NCI-H446 (cell line): ENCODE measurements at regions not wholly inside any gene's neighbourhood (a gene's known extent, or its start where the extent isn't known, plus 50 kb on each side); places are given as distances from the start of the nearest gene placed in this dataset.
"Not testable (repeated sequence)": the region's sequence is repeated elsewhere in the genome, so short reads cannot be mapped to it uniquely, and the experiment has no call there.

Experiments used
- DNase-seq, 2 experiments: peaks; one replicate each; lab custom pipeline; 2025; lab: John Stamatoyannopoulos, UW

GRCh38 chr16:48999044-48999443, 282.6 kb downstream of the CBLN1 start:
- DNase-seq = no peak

GRCh38 chr16:48997946-48998345, 283.7 kb downstream of the CBLN1 start:
- DNase-seq = no peak

GRCh38 chr16:48997081-48997615, 284.5 kb downstream of the CBLN1 start:
- no peak for DNase-seq

- DNase-seq = no peak
Measured at GRCh38 chr16:48978501-48978900, 303.1 kb downstream of the CBLN1 start.

- no peak for DNase-seq
Measured at GRCh38 chr16:48972236-48972635, 309.4 kb downstream of the CBLN1 start.

- DNase-seq = peak in 1 of 2 experiments; percentile 22
Measured at GRCh38 chr16:48971571-48972077, 310.0 kb downstream of the CBLN1 start.

GRCh38 chr16:48970216-48970615, 311.4 kb downstream of the CBLN1 start:
- no peak for DNase-seq

GRCh38 chr16:48969611-48970010, 312.0 kb downstream of the CBLN1 start:
- no peak for DNase-seq

DNA sequence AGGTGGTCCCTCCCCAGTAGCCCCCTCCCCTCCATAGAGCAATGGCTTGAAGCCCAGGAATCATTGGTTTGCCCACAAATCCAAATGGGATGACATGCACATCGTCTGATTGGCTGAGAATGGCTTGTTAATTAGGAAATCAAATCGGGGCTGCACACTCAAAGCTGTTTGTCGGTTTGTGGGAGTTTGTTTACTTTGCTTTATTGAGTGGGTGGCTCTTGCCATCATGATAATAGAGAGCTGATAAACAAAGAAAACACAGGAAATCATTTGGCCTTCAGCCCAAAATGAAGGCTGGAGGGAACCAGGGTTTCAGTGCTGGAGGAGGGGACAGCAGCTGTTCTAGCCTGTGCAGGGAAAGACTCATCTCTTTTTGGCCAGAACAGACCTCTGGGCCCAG, 316.3 kb downstream of the CBLN1 start:
- peak in 1 of 2 experiments; percentile 31 for DNase-seq

DNA sequence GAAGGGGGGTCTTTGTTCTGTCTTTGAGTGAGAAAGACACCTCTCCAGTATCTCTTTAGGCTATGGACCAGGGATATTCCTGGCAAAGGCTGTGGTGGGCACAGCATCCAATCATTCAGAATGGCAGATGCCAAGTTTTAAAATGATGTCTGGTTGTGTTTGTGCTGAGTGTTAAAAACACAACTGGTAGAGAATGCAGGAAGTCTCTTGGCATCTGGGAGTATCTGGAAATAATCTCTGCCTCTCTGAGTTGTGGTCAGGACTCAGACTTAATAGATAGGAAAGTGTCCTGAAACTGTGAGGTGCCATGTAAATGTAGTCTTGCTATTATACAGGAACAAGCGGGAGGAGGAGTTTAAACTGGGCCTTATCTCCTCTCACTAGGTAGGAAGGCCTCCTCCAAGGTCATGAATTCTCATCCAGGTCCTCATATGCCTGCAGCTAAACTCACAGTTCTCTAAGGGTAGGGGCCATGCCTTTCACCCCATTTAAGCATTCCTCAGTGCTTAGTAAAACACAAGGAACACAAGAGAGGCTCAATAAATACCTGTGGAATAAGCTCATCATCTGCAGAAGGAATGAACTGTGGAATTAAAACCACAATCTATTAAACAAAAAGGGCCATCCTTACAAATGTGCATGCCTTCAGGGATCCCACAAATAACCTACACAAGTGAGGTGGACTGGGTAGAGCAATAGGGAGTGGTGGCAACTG, 317.6 kb downstream of the CBLN1 start:
- DNase-seq = no peak

GRCh38 chr16:48963306-48963705, 318.3 kb downstream of the CBLN1 start:
- no peak for DNase-seq

- no peak for DNase-seq
Measured at GRCh38 chr16:48961546-48961945, 320.1 kb downstream of the CBLN1 start.

DNA sequence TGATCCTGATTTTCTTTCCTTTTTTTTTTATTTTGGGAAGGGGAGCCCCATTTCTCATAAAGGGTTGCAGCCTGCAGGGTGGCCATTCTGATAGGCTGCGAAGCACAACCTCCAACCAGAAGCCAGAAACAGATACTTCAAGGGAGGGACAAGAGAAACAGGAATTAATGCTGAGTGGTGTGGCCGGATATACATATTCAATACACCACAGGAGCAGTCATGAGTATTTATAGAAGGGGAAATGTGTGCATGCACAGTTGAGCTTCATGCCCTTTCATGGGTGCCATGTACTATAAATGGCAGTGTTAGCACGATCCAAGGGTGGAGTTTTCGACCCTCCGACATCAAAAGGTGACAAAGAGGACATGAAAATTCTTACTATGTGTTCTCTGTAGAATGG, 320.8 kb downstream of the CBLN1 start:
- DNase-seq = no peak

DNA sequence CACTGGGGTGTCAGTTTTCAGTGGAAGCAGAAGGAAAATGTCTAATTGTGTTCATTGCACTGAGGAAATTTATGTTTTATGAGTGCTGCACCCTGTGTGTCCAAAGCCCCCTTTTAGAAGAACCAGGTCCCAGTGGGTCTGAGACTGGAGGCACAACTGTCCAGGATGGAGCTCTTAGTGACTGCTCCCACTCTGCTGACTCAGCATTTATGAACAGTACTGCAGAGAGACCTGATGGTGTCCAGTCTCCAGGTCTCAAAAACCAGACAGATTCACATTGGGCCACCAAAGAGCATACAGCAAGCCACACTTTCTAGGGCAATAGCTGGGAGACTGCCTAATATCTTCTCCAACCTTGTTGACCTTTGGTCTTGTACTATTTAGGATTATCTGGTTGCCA, 321.9 kb downstream of the CBLN1 start:
- no peak for DNase-seq

DNA sequence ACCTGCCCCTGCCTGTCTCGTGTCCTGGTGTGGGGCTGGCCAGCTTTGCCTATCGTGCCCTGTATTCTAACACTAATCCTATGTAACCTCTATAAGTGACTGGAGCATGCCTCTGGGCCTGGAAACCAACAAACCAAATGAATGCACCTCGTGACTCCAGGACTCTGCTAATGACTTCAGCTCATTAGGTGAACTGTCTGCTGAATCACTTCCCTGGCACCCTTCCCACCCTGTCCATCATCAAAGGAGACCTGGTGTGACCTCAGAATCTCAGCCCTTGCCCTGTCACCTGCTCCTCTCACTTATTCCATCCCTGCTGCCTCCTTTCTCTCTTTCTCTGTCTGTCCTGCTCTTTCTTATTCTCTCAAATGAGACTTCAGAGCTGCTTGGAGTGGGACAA, 322.4 kb downstream of the CBLN1 start:
- DNase-seq = no peak

- DNase-seq = no peak
Measured at GRCh38 chr16:48958681-48959080, 323.0 kb downstream of the CBLN1 start.

GRCh38 chr16:48956620-48957019, 325.0 kb downstream of the CBLN1 start:
- DNase-seq = no peak

DNA sequence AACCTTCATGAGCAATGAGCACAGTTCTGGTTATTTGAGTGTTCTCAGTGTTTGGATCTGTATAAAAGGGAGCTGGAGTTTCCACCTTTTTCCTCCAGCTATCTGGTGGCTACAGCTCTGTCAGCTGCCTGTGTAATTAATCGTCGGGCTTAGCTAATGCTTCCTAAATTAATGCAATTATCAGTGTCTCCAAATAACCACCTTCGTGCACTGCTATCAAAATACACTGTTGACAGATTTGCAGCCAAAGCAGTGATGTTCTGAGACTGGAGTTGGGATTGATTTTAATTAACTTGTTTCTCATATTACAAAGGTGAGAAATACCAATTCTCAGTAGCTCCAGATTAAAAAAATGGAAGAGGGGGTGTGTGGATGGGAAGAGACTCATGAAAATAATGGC, 325.8 kb downstream of the CBLN1 start:
- no peak for DNase-seq

DNA sequence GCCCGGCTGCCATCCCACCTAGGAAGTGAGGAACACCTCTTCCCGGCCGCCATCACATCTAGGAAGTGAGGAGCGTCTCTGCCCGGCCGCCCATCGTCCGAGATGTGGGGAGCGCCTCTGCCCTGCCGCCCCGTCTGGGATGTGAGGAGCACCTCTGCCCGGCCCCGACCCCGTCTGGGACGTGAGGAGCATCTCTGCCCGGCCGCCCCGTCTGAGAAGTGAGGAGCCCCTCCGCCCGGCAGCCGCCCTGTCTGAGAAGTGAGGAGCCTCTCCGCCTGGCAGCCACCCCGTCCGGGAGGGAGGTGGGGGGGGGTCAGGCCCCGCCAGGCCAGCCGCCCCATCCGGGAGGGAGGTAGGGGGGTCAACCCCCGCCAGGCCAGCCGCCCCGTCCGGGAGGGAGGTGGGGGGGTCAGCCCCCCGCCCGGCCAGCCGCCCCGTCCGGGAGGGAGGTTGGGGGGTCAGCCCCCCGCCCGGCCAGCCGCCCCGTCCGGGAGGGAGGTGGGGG, 330.0 kb downstream of the CBLN1 start:
- DNase-seq = not testable (repeated sequence)

DNA sequence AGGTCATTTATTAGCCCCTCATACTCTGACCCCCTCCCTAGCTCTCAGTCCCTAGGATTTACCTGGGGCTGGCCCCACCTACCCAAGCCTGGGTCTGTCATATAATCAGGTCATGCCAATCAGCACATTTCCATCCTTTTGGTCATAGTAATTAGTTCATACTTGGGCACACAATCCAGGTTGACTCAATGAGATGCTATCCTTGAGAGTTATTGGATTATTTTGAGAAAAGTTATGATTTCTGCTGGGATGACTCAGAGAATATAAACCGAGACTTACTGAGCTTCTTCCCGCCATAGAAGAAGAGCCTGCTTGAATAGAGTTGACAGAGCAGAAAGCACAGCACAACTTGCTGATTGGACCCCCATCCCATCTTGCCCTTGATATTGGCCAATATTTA, 331.5 kb downstream of the CBLN1 start:
- DNase-seq = no peak

GRCh38 chr16:48949636-48950035, 332.0 kb downstream of the CBLN1 start:
- DNase-seq = no peak

- no peak for DNase-seq
Measured at GRCh38 chr16:48948911-48949310, 332.7 kb downstream of the CBLN1 start.

GRCh38 chr16:48947371-48947713, 334.3 kb downstream of the CBLN1 start:
- DNase-seq = no peak
